ACC112 (cell line): ENCODE measurements at regions not wholly inside any gene's neighbourhood (a gene's known extent, or its start where the extent isn't known, plus 50 kb on each side); places are given as distances from the start of the nearest gene placed in this dataset.

Experiments
- H2AFZ ChIP-seq: fragments of 200-600 bp; sonication (generic); one replicate; pipeline ENCODE4 v1.6.0; 2017; ENCODE audit warnings: antibody characterized with exemption, low read length; ENCODE audit not compliant: unreplicated experiment
- H3K27ac ChIP-seq: fragments of 200-600 bp; sonication (generic); 2 replicates; pipeline ENCODE4 v1.5.1; 2014; ENCODE audit warnings: low read depth, mild to moderate bottlenecking, antibody characterized with exemption, low read length, moderate library complexity
- H3K27me3 ChIP-seq: fragments of 200-600 bp; sonication (generic); 2 replicates; pipeline ENCODE4 v1.6.1; 2014; ENCODE audit warnings: mild to moderate bottlenecking, antibody characterized with exemption, low read length, moderate library complexity, mixed read lengths; ENCODE audit not compliant: insufficient read depth
- H3K36me3 ChIP-seq: fragments of 200-600 bp; sonication (generic); 2 replicates; pipeline ENCODE4 v1.6.1; 2016; ENCODE audit warnings: mild to moderate bottlenecking, antibody characterized with exemption, low read length, moderate library complexity, mixed read lengths; ENCODE audit not compliant: insufficient read depth
- H3K4me1 ChIP-seq: fragments of 200-600 bp; sonication (generic); one replicate; pipeline ENCODE4 v1.6.1; 2016; ENCODE audit warnings: low read length, mixed read lengths; ENCODE audit not compliant: insufficient read depth, unreplicated experiment, control insufficient read depth
- H3K4me3 ChIP-seq: fragments of 200-600 bp; sonication (generic); 2 replicates; pipeline ENCODE4 v1.5.1; 2014; ENCODE audit warnings: mild to moderate bottlenecking, low read depth, low read length
- H3K79me2 ChIP-seq: fragments of 200-600 bp; sonication (generic); one replicate; pipeline ENCODE4 v1.6.0; 2016; ENCODE audit warnings: low read length; ENCODE audit not compliant: control insufficient read depth, unreplicated experiment, insufficient read depth

DNA sequence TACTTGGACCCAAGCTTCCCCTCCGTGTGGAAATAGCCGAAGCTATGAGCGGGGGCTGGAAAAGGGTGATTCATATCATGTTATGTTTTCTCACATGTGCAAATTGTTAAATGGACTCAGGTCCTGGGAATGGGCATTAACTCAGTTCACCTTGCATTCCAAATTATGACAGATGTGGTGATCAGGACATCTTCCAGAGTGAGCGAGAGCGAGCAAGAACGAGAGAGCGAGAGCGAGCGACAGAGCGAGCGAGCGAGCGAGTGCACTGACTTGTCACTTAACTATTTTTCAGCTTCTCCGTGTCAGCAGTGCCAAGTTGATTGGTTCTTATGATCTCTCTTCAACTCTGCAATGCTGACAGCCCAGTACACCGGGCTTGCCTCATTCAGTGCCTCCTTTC lies 437.4 kb upstream of the NRSN1 start:
- H3K4me1 ChIP-seq = no peaks in the 10 kb centered on the region
- no peaks in the 10 kb centered on the region for H3K27me3 ChIP-seq
- no peaks in the 10 kb centered on the region for H3K36me3 ChIP-seq
- H2AFZ ChIP-seq = no peak overlapping the region
- H3K27ac ChIP-seq = no peak overlapping the region
- no peaks in the 10 kb centered on the region for H3K79me2 ChIP-seq
- H3K4me3 ChIP-seq = no peak overlapping the region

DNA sequence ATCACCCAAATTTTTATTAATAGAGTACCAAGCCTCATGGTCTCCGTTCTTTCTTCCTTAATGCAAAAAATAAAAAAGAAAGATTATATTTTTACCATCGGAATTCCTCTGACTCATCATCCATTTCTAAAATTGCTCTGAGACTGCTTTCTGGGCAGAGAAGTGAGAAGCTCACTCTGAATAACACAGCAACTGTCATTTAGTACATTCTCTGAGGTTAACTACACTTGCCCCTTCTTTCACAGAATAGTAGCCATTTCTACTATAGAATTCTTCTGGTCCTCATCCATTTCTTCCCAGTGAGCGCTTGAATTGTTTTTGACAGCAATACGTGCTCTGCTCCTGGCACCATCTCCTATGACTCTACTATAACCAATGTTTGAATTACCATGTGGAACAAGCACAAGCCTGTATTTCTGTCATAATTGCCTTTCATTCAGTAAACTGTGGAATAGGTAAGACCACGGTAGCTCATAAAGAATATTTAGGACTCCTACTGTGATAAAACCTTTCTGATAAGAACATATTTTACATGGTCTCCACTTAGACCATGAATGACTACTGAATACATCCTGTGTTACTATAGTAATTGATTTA lies 435.5 kb upstream of the NRSN1 start:
- no peak overlapping the region for H3K27ac ChIP-seq
- H2AFZ ChIP-seq = no peak overlapping the region
- H3K4me3 ChIP-seq = no peak overlapping the region
- no peaks in the 10 kb centered on the region for H3K4me1 ChIP-seq
- H3K27me3 ChIP-seq = no peaks in the 10 kb centered on the region
- H3K36me3 ChIP-seq = no peaks in the 10 kb centered on the region
- no peaks in the 10 kb centered on the region for H3K79me2 ChIP-seq

DNA sequence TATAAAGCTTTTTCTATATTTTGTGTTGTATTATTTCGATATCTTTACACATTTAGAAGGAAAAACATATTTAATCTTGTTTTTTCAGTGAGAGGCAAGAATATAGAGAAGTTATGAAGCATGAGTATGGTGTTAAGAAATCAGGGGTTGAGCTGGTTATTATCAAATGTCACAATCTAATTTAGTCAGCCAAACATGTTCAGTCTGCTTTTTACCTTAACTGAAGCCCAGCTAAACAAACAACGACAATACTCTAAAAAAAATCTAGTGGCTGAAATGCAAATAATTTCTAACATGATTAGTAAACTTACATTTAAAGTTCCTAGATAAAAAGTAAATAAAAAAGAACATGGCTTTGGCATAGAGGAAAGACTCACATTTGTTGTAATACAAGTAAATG lies 433.8 kb upstream of the NRSN1 start:
- Histone ChIP-seq H3K4me1 (no peaks in the 10 kb centered on the region), H3K27me3 (no peaks in the 10 kb centered on the region), H3K79me2 (no peaks in the 10 kb centered on the region), H3K4me3 (no peak overlapping the region), H3K36me3 (no peaks in the 10 kb centered on the region), H2AFZ (no peak overlapping the region), H3K27ac (no peak overlapping the region)

DNA sequence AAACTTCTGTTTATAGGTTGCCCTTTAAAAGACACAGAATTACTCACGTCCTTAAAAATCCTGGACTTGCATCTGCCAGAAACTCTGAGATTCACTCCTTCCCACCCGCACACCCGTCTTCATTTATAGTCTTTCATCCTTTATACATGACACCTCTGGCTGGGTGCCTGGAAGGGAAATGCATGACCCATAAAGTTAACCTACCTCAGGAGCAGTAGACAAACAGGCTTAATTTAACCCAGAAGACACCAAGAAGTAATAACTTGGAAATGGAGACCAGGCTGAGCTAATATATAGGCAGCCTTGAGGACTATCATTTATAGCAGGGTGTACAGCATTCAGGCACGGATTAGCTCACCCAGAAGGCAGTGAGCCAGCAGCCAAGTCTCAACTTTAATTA lies 429.0 kb upstream of the NRSN1 start:
- no peaks in the 10 kb centered on the region for H3K4me1 ChIP-seq
- no peak overlapping the region for H3K4me3 ChIP-seq
- no peaks in the 10 kb centered on the region for H3K27me3 ChIP-seq
- H3K27ac ChIP-seq = no peak overlapping the region
- H3K36me3 ChIP-seq = no peaks in the 10 kb centered on the region
- no peaks in the 10 kb centered on the region for H3K79me2 ChIP-seq
- no peak overlapping the region for H2AFZ ChIP-seq

DNA sequence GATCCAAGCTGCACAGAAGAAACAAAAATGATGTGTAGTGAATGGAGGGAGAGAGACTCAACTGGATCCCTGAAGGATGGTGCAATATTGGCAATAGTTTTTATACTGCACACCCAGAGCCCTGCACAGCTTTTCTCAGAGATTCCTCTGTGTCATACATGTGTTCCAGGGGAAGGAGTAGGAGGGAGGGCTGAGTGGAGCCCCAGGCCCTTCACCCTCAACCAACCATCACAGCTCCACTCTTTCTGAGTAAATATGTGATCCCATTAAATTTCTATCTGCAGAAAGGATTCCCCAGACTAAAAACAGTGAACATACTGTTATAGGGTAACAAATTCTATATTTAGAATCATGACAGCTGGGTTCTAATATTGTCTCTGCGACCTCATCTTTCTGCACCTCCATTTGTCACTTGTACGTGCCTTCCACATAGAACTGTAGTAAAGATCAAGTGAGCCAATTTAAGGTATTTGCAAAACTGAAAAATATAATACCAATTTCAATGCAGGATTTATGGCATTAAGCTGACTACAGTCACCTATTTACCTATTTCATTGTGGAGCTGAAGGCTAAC lies 421.4 kb upstream of the NRSN1 start:
- no peak overlapping the region for H2AFZ ChIP-seq
- H3K27me3 ChIP-seq = no peaks in the 10 kb centered on the region

DNA sequence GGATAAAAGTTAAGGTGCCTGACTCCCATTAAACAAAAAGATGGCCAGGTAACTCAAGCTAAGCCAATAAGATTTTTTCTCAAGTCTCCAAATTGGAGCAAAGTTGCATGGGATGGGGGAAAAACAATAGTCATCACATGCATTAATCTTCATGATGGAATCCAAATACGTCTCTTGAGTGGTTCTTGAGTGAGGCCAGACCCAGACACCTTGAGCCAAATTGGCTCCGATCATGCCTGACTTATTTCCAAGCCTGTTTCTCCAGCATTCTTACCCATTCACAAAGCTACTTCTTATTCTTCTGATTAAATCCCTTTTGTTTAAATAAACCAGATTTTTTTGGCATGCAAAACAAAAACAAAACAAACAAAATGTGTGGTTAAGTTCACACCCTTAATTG lies 420.3 kb upstream of the NRSN1 start:
- Histone ChIP-seq H3K27me3 (no peaks in the 10 kb centered on the region), H3K79me2 (no peaks in the 10 kb centered on the region), H3K4me1 (no peaks in the 10 kb centered on the region), H3K36me3 (no peaks in the 10 kb centered on the region), H3K27ac (no peak overlapping the region), H2AFZ (no peak overlapping the region), H3K4me3 (no peak overlapping the region)

More for the DNA sequence above, 421.4 kb upstream of the NRSN1 start:
- H3K27ac ChIP-seq = no peak overlapping the region
- H3K4me3 ChIP-seq = no peak overlapping the region
- no peaks in the 10 kb centered on the region for H3K36me3 ChIP-seq
- no peaks in the 10 kb centered on the region for H3K4me1 ChIP-seq
- no peaks in the 10 kb centered on the region for H3K79me2 ChIP-seq

DNA sequence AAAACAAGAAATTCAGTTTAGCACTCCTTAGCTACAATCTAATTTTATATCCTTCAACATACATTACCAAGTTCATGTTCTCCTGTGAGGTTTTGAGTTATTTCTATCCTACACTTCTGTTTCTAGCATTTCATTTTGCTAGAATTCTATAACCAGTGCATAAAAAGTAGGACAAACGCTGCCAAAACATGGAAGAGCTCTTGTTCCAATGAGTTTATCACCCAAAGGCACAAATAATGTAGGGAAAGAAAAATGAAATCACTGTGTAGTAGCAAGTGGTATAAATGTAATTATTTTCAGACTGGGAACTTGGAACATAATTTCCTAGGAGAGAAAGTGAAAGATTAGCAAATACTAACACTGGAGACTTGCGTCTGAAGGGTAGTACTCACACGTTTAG lies 413.3 kb upstream of the NRSN1 start:
- Histone ChIP-seq H3K36me3 (no peaks in the 10 kb centered on the region), H3K4me3 (no peak overlapping the region), H3K4me1 (no peaks in the 10 kb centered on the region), H3K27me3 (no peaks in the 10 kb centered on the region), H3K27ac (no peak overlapping the region), H3K79me2 (no peaks in the 10 kb centered on the region), H2AFZ (no peak overlapping the region)

DNA sequence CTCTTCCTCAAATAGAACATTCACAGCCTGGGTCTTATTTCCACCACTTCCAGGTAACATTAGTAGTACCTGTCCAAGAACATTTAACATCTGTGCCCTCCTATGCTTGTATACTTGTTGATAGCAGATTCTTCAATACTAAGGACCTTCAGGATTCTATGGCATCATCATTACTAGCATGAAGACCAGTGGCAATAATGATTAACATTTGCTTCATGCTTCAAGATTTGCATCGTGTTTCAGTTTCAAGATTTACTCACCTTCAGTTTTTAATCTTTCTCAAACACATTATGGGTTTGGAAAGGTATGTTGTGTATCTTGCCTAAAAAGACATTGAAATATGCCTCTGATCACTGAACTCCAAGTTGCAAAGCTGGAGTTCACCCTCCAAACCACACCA lies 412.8 kb upstream of the NRSN1 start:
- H3K27me3 ChIP-seq = no peaks in the 10 kb centered on the region
- no peaks in the 10 kb centered on the region for H3K4me1 ChIP-seq
- H3K79me2 ChIP-seq = no peaks in the 10 kb centered on the region
- no peak overlapping the region for H2AFZ ChIP-seq
- no peak overlapping the region for H3K4me3 ChIP-seq
- H3K36me3 ChIP-seq = no peaks in the 10 kb centered on the region
- H3K27ac ChIP-seq = no peak overlapping the region

DNA sequence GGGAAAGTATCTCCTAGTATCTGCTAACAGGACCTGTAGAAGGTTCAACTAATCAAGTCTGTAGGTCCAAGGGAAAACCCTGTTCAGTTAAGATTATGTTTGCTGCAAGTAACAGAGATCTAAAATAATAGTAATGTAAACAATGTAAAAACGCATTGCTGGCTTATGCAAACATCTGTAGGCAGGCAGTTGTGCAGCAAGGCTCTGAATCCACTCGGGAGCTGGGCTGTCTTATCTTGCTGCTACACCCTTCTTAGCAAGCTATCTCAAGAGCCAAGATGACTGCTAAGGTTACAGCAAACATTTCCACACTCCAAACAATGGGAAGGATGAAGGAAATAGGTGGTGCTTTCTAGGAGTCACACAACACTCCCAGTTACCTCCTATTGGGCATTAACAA lies 397.3 kb upstream of the NRSN1 start:
- no peak overlapping the region for H3K27ac ChIP-seq
- H3K36me3 ChIP-seq = no peaks in the 10 kb centered on the region
- H3K27me3 ChIP-seq = no peaks in the 10 kb centered on the region
- no peak overlapping the region for H3K4me3 ChIP-seq
- H2AFZ ChIP-seq = no peak overlapping the region
- H3K4me1 ChIP-seq = no peaks in the 10 kb centered on the region
- no peaks in the 10 kb centered on the region for H3K79me2 ChIP-seq

DNA sequence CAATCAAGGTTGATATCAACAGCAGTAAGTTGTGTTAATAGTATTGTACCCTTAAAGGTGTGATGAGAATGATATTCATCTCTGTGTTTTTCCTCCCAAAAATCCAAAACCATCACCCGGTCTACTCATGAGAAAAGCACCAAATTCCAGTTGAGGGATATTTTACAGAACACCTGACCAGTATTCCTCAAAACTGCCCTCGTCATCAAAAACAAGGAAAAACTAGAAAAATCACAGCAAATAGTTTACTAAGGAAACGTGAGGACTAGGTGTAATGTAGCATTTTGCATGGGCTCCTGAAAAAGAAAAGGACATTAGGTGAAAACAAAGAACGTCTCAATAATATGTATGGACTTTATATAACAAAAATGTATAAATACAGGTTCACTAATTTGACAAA lies 394.4 kb upstream of the NRSN1 start:
- no peak overlapping the region for H3K27ac ChIP-seq
- H3K79me2 ChIP-seq = no peaks in the 10 kb centered on the region
- no peaks in the 10 kb centered on the region for H3K27me3 ChIP-seq
- no peak overlapping the region for H3K4me3 ChIP-seq
- no peaks in the 10 kb centered on the region for H3K36me3 ChIP-seq
- no peak overlapping the region for H2AFZ ChIP-seq
- H3K4me1 ChIP-seq = no peaks in the 10 kb centered on the region

DNA sequence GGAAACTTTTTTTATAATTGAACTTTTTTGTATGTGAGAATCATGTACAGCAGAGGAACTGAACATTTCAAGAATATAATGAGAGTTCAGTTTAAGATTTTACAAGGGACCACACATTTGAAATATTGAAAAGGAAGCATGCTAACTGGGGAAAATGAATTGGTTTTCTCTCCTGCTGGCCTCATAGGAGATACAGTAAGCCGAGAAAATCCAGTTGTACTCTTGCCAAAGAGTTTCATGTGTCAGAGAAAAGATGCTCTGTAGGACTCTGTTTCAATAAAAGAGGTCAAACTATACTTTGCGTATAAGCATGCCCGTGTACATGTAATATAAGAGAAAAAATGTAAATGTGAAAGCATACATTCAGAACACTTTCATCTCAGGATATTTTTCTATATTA lies 393.5 kb upstream of the NRSN1 start:
- H3K36me3 ChIP-seq = no peaks in the 10 kb centered on the region
- H3K4me1 ChIP-seq = no peaks in the 10 kb centered on the region
- no peaks in the 10 kb centered on the region for H3K27me3 ChIP-seq
- H3K4me3 ChIP-seq = no peak overlapping the region
- H3K27ac ChIP-seq = no peak overlapping the region
- H3K79me2 ChIP-seq = no peaks in the 10 kb centered on the region
- H2AFZ ChIP-seq = no peak overlapping the region
